ENCODE measurements at regions not wholly inside any gene's neighbourhood (a gene's known extent, or its start where the extent isn't known, plus 50 kb on each side); places are given as distances from the start of the nearest gene placed in this dataset.

GRCh38 chr3:127119693-127120464, 73.1 kb upstream of the PRR23E start:
- no CpG with 5 or more reads among the region's 5 CpGs for WGBS (ENCODE audit: extremely low coverage, insufficient read length, low lambda C conversion rate)
- peaks cover 7% of the 10 kb centered on the region; the same call in 1 of the 2 replicates for H3K27me3 Mint-ChIP-seq (ENCODE audit: low read depth)
- Histone ChIP-seq H3K23me2 (ENCODE audit: insufficient read length, low read depth, low read length, poor library complexity, severe bottlenecking) (no peaks in the 10 kb centered on the region), H3K79me2 (ENCODE audit: insufficient read depth, low read length) (no peaks in the 10 kb centered on the region), H3K27ac (ENCODE audit: insufficient read length, low read depth, low read length) (no peak overlapping the region), H2AK5ac (ENCODE audit: insufficient read length, low read length) (no peak overlapping the region), H3T11ph (ENCODE audit: low read length) (no peak overlapping the region), H3K27me3 (ENCODE audit: insufficient read depth, low read length) (no peaks in the 10 kb centered on the region; the same call in 1 of the 2 replicates), H2BK12ac (ENCODE audit: insufficient read length, low read depth, low read length) (no peak overlapping the region), H3K9ac (ENCODE audit: extremely low read depth, insufficient read length, low read length) (no peak overlapping the region), H3K18ac (ENCODE audit: insufficient read length, low read depth, low read length) (no peak overlapping the region), H3K14ac (ENCODE audit: insufficient read depth, low read length) (0 out of 2 replicates have a peak overlapping the region, but pooled peaks have one; percentile 15), H3K79me1 (ENCODE audit: insufficient read depth, low read depth, low read length, poor library complexity, severe bottlenecking) (no peaks in the 10 kb centered on the region), H2BK120ac (ENCODE audit: low read depth, low read length, poor library complexity, severe bottlenecking) (no peak overlapping the region), H3K9me3 (ENCODE audit: control insufficient read depth, low read depth, low read length) (no peaks in the 10 kb centered on the region), H3K4me1 (ENCODE audit: insufficient read depth, low read length) (0 out of 2 replicates have a peak, but pooled peaks cover 2% of the 10 kb centered on the region), H3K56ac (ENCODE audit: insufficient read length, low read depth, low read length) (no peak overlapping the region), H2BK15ac (ENCODE audit: low read depth, low read length) (peak overlapping the region; percentile 40; the same call in 1 of the 2 replicates), H4K20me1 (ENCODE audit: control insufficient read depth, insufficient read depth, insufficient read length) (no peaks in the 10 kb centered on the region), H4K5ac (ENCODE audit: insufficient read length, low read depth, low read length) (no peak overlapping the region), H2BK20ac (ENCODE audit: low read depth, low read length, poor library complexity, severe bottlenecking) (no peak overlapping the region), H3K4ac (ENCODE audit: low read depth, low read length) (no peak overlapping the region), H3K23ac (ENCODE audit: insufficient read length, low read depth, low read length) (no peak overlapping the region), H3K4me2 (ENCODE audit: insufficient read depth, insufficient read length, low read length) (no peak overlapping the region), H2BK5ac (ENCODE audit: insufficient read length, low read length) (no peak overlapping the region), H2AFZ (ENCODE audit: low read length) (no peak overlapping the region), H4K91ac (ENCODE audit: insufficient read length, low read depth, low read length) (no peak overlapping the region), H4K8ac (replicated peaks; ENCODE audit: insufficient read length, low read depth, low read length) (no peak overlapping the region)
- no peak overlapping the region for H3K4me3 Mint-ChIP-seq
- H3K27ac Mint-ChIP-seq: no peak overlapping the region
- H3K4me1 Mint-ChIP-seq: peaks cover 43 to 49% of the 10 kb centered on the region in 2 experiments
- H3K36me3 Mint-ChIP-seq (ENCODE audit: insufficient read depth in 1 of 3, low read depth in 3 of 3): peaks cover 0 to 4% (median 0%) of the 10 kb centered on the region in 3 experiments; a peak in 1 of 7 replicates
- DNase-seq: no peak
- TF ChIP-seq CTCF (conservative IDR thresholded peaks at IDR 0.05): no peak
- H3K9me3 Mint-ChIP-seq: no peaks in the 10 kb centered on the region; a peak in 1 of 5 replicates

Measured in H9 (cell line).